GM23248 (cell line): ENCODE measurements at regions not wholly inside any gene's neighbourhood (a gene's known extent, or its start where the extent isn't known, plus 50 kb on each side); places are given as distances from the start of the nearest gene placed in this dataset.

Source experiments
- EZH2 ChIP-seq: fragments of 200-600 bp; sonication (generic); IDR thresholded peaks from 2 replicates; pipeline ENCODE4 v1.6.1; 2018; ENCODE audit warnings: antibody characterized with exemption, mild to moderate bottlenecking; ENCODE audit not compliant: insufficient read depth, poor library complexity, severe bottlenecking
- EZH2phosphoT487 ChIP-seq: fragments of 200-600 bp; sonication (generic); IDR thresholded peaks from 2 replicates; pipeline ENCODE4 v1.6.1; 2018; ENCODE audit warnings: antibody characterized with exemption, moderate library complexity, mild to moderate bottlenecking, low read depth; ENCODE audit not compliant: insufficient read depth

DNA sequence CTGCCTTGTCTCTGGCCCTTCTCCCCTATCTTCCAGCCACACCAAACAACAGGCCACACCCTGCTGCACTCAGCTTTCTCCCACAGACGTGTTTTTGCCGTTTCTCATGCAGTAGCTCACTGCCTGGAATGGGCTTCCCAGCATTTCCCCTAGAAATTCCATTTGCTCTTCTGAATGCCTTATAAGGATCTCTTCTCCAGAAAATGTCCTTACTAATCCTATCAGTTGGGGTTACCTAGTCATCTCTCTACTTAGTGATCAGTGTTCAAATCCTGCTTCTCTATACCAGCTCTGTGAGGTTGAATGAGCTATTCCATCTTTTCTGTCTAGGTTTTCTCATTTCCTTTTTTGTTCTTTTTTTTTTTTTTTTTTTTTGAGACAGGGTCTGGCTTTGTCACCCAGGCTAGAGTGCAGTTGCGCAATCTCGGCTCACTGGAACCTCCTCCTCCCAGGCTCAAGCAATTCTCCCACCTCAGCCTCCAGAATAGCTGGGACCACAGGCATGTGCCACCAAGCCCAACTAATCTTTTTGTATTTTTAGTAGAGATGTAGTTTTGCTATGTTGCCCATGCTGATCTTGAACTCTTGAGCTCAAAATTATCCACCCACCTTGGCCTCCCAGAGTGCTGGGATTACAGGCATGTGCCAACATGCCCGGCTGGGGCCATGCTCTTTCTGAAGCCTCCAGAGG lies 98.2 kb upstream of the CHD2 start:
- TF ChIP-seq EZH2phosphoT487, result no peak
- no peak for TF ChIP-seq EZH2
